ENCODE measurements at regions not wholly inside any gene's neighbourhood (a gene's known extent, or its start where the extent isn't known, plus 50 kb on each side); places are given as distances from the start of the nearest gene placed in this dataset.
"Not testable (repeated sequence)": the region's sequence is repeated elsewhere in the genome, so short reads cannot be mapped to it uniquely, and the experiment has no call there.

- Mint-ChIP-seq H3K4me3 (no peak overlapping the region; a peak in 1 of 5 replicates), H3K4me1 (no peaks in the 10 kb centered on the region), H3K9me3 (peaks cover 17 to 20% of the 10 kb centered on the region in 2 experiments), H3K27ac (no peak overlapping the region), H3K36me3 (ENCODE audit: insufficient read depth in 1 of 3, low read depth in 3 of 3) (peaks cover 4 to 6% (median 6%) of the 10 kb centered on the region in 3 experiments; a peak in 6 of 7 replicates), H3K27me3 (ENCODE audit: low read depth) (peaks cover 19% of the 10 kb centered on the region)
- H4K5ac ChIP-seq (ENCODE audit: insufficient read length, low read depth, low read length) = no peak overlapping the region
- no CpG with 5 or more reads among the region's 123 CpGs for WGBS (ENCODE audit: extremely low coverage, insufficient read length, low lambda C conversion rate)
- no peak overlapping the region for H3K4me2 ChIP-seq (ENCODE audit: insufficient read depth, insufficient read length, low read length)
- no peak overlapping the region for H3K56ac ChIP-seq (ENCODE audit: insufficient read length, low read depth, low read length)
- H3K79me2 ChIP-seq (ENCODE audit: insufficient read depth, low read length) = no peaks in the 10 kb centered on the region
- no peak overlapping the region for H2BK5ac ChIP-seq (ENCODE audit: insufficient read length, low read length)
- no peak overlapping the region for H2AK5ac ChIP-seq (ENCODE audit: insufficient read length, low read length)
- H2AFZ ChIP-seq (ENCODE audit: low read length) = no peak overlapping the region
- no peaks in the 10 kb centered on the region for H4K20me1 ChIP-seq (ENCODE audit: control insufficient read depth, insufficient read depth, insufficient read length)
- H4K8ac ChIP-seq (replicated peaks; ENCODE audit: insufficient read length, low read depth, low read length) = no peak overlapping the region
- H4K91ac ChIP-seq (ENCODE audit: insufficient read length, low read depth, low read length) = no peak overlapping the region
- H3T11ph ChIP-seq (ENCODE audit: low read length) = no peak overlapping the region
- TF ChIP-seq, protein P1, sequence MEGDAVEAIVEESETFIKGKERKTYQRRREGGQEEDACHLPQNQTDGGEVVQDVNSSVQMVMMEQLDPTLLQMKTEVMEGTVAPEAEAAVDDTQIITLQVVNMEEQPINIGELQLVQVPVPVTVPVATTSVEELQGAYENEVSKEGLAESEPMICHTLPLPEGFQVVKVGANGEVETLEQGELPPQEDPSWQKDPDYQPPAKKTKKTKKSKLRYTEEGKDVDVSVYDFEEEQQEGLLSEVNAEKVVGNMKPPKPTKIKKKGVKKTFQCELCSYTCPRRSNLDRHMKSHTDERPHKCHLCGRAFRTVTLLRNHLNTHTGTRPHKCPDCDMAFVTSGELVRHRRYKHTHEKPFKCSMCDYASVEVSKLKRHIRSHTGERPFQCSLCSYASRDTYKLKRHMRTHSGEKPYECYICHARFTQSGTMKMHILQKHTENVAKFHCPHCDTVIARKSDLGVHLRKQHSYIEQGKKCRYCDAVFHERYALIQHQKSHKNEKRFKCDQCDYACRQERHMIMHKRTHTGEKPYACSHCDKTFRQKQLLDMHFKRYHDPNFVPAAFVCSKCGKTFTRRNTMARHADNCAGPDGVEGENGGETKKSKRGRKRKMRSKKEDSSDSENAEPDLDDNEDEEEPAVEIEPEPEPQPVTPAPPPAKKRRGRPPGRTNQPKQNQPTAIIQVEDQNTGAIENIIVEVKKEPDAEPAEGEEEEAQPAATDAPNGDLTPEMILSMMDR (conservative IDR thresholded peaks at IDR 0.05) = no peak
- no peak overlapping the region for H2BK120ac ChIP-seq (ENCODE audit: low read depth, low read length, poor library complexity, severe bottlenecking)
- H3K23me2 ChIP-seq (ENCODE audit: insufficient read length, low read depth, low read length, poor library complexity, severe bottlenecking) = no peaks in the 10 kb centered on the region
- H2BK15ac ChIP-seq (ENCODE audit: low read depth, low read length) = no peak overlapping the region; the same call in 1 of the 2 replicates
- no peak overlapping the region for H2BK20ac ChIP-seq (ENCODE audit: low read depth, low read length, poor library complexity, severe bottlenecking)
- H2BK12ac ChIP-seq (ENCODE audit: insufficient read length, low read depth, low read length) = no peak overlapping the region
- no peaks in the 10 kb centered on the region for H3K9me3 ChIP-seq (ENCODE audit: control insufficient read depth, low read depth, low read length)
- peaks cover 4% of the 10 kb centered on the region; the same call in 1 of the 2 replicates for H3K27me3 ChIP-seq (ENCODE audit: insufficient read depth, low read length)
- peak; percentile 27 for DNase-seq
- H3K4ac ChIP-seq (ENCODE audit: low read depth, low read length) = no peak overlapping the region
- H3K23ac ChIP-seq (ENCODE audit: insufficient read length, low read depth, low read length) = no peak overlapping the region
- H3K79me1 ChIP-seq (ENCODE audit: insufficient read depth, low read depth, low read length, poor library complexity, severe bottlenecking) = no peaks in the 10 kb centered on the region
- H3K9ac ChIP-seq (ENCODE audit: extremely low read depth, insufficient read length, low read length) = no peak overlapping the region
- H3K18ac ChIP-seq (ENCODE audit: insufficient read length, low read depth, low read length) = no peak overlapping the region
- H3K14ac ChIP-seq (ENCODE audit: insufficient read depth, low read length) = no peak overlapping the region
- H3K27ac ChIP-seq (ENCODE audit: insufficient read length, low read depth, low read length) = no peak overlapping the region
- no peaks in the 10 kb centered on the region for H3K4me1 ChIP-seq (ENCODE audit: insufficient read depth, low read length)
These were observed 2786.5 kb downstream of the RPIA start for GRCh38 chr2:91477731-91478672.

DNA sequence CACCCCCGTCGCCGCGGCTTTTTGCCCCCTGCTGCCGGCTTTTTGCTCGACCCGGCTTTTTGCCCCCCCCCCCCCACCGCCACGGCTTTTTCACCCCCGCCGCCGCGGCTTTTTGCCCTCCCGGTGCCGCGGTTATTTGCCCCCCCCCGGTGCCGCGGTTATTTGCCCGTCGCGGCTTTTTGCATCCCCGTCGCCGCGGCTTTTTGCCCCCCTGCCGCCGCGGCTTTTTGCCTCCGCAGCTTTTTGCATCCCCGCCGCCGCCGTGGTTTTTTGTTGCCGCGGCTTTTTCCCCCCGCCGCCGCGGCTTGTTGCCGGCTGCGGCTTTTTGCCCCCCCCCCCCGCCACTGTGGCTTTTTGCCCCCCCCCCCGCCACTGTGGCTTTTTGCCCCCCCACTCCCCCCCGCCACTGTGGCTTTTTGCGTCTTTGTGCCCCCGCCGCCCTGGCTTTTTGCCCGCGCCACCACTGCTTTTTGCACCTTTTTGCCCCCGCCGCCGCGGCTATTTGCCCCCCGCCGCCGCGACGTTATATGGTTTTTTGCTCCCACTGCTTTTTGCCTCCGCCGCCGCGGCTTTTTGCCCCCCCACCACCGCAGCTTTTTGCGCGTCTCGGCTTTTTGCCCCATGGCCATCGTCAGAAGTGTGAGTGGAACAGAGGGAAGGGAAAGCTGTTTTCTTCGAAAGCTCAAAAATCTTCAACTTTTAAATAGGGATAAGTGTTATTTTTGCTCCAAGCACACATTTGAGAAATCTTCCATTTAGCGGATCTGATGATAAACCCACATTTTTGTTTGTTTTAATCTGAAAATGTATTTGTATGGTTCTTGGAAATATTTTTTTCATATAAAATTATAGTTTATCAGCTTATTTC, 2787.6 kb downstream of the RPIA start:
- H3K4me2 ChIP-seq (ENCODE audit: insufficient read depth, insufficient read length, low read length); H3K9me3 ChIP-seq (ENCODE audit: control insufficient read depth, low read depth, low read length); H2AFZ ChIP-seq (ENCODE audit: low read length); H2BK12ac ChIP-seq (ENCODE audit: insufficient read length, low read depth, low read length); H2BK15ac ChIP-seq (ENCODE audit: low read depth, low read length); H3K27ac Mint-ChIP-seq; H2BK120ac ChIP-seq (ENCODE audit: low read depth, low read length, poor library complexity, severe bottlenecking); H4K8ac ChIP-seq (replicated peaks; ENCODE audit: insufficient read length, low read depth, low read length); H3K14ac ChIP-seq (ENCODE audit: insufficient read depth, low read length); H3K18ac ChIP-seq (ENCODE audit: insufficient read length, low read depth, low read length); H3T11ph ChIP-seq (ENCODE audit: low read length); H2AK5ac ChIP-seq (ENCODE audit: insufficient read length, low read length); H3K79me2 ChIP-seq (ENCODE audit: insufficient read depth, low read length); H3K23me2 ChIP-seq (ENCODE audit: insufficient read length, low read depth, low read length, poor library complexity, severe bottlenecking); H3K9ac ChIP-seq (ENCODE audit: extremely low read depth, insufficient read length, low read length); H3K27me3 ChIP-seq (ENCODE audit: insufficient read depth, low read length); H3K23ac ChIP-seq (ENCODE audit: insufficient read length, low read depth, low read length); H3K4me1 ChIP-seq (ENCODE audit: insufficient read depth, low read length); H4K91ac ChIP-seq (ENCODE audit: insufficient read length, low read depth, low read length); H3K36me3 Mint-ChIP-seq (ENCODE audit: insufficient read depth in 1 of 3, low read depth in 3 of 3); H2BK5ac ChIP-seq (ENCODE audit: insufficient read length, low read length); DNase-seq; H3K4ac ChIP-seq (ENCODE audit: low read depth, low read length); H3K56ac ChIP-seq (ENCODE audit: insufficient read length, low read depth, low read length); H2BK20ac ChIP-seq (ENCODE audit: low read depth, low read length, poor library complexity, severe bottlenecking); H3K27ac ChIP-seq (ENCODE audit: insufficient read length, low read depth, low read length); H4K20me1 ChIP-seq (ENCODE audit: control insufficient read depth, insufficient read depth, insufficient read length); H3K79me1 ChIP-seq (ENCODE audit: insufficient read depth, low read depth, low read length, poor library complexity, severe bottlenecking); H3K4me1 Mint-ChIP-seq; H4K5ac ChIP-seq (ENCODE audit: insufficient read length, low read depth, low read length): not testable (repeated sequence)
- WGBS (ENCODE audit: extremely low coverage, insufficient read length, low lambda C conversion rate) = no CpG with 5 or more reads among the region's 70 CpGs
- Mint-ChIP-seq H3K4me3 (peak overlapping the region in 1 of 2 experiments; percentile 40; a peak in 1 of 5 replicates), H3K27me3 (ENCODE audit: low read depth) (peaks cover 19% of the 10 kb centered on the region), H3K9me3 (peaks cover 14 to 17% of the 10 kb centered on the region in 2 experiments)
